GM18519 (cell line): ENCODE measurements at regions not wholly inside any gene's neighbourhood (a gene's known extent, or its start where the extent isn't known, plus 50 kb on each side); places are given as distances from the start of the nearest gene placed in this dataset.
"Not testable (repeated sequence)": the region's sequence is repeated elsewhere in the genome, so short reads cannot be mapped to it uniquely, and the experiment has no call there.

Experiments used
- ATAC-seq: cut with Tn5 transposase; IDR thresholded peaks from one replicate; pipeline ENCODE4 v1.9.1; 2021; ENCODE audit warnings: mild to moderate bottlenecking, moderate library complexity; ENCODE audit not compliant: unreplicated experiment, low FRiP score

- ATAC-seq: not testable (repeated sequence)
Measured at GRCh38 chr11:90972159-90972558, 749.3 kb upstream of the CHORDC1 start.

- no peak for ATAC-seq
Measured at GRCh38 chr11:90947930-90948329, 725.1 kb upstream of the CHORDC1 start.

GRCh38 chr11:90930252-90930651, 707.4 kb upstream of the CHORDC1 start:
- ATAC-seq: no peak

- ATAC-seq: no peak
Measured at GRCh38 chr11:90919332-90919731, 696.5 kb upstream of the CHORDC1 start.

- no peak for ATAC-seq
Measured at GRCh38 chr11:90916706-90917105, 693.9 kb upstream of the CHORDC1 start.

- ATAC-seq: no peak
Measured at GRCh38 chr11:90913131-90913668, 690.4 kb upstream of the CHORDC1 start.

GRCh38 chr11:90912631-90913030, 689.8 kb upstream of the CHORDC1 start:
- no peak for ATAC-seq

- ATAC-seq: no peak
Measured at GRCh38 chr11:90911192-90911591, 688.3 kb upstream of the CHORDC1 start.

GRCh38 chr11:90908074-90908473, 685.2 kb upstream of the CHORDC1 start:
- no peak for ATAC-seq

- ATAC-seq: no peak
Measured at GRCh38 chr11:90895850-90896249, 673.0 kb upstream of the CHORDC1 start.

GRCh38 chr11:90890347-90890746, 667.5 kb upstream of the CHORDC1 start:
- ATAC-seq: no peak

GRCh38 chr11:90884181-90884580, 661.3 kb upstream of the CHORDC1 start:
- no peak for ATAC-seq

GRCh38 chr11:90874986-90875385, 652.1 kb upstream of the CHORDC1 start:
- ATAC-seq: no peak

- no peak for ATAC-seq
Measured at GRCh38 chr11:90874281-90874680, 651.4 kb upstream of the CHORDC1 start.

GRCh38 chr11:90867416-90867815, 644.6 kb upstream of the CHORDC1 start:
- ATAC-seq: no peak

GRCh38 chr11:90856790-90857189, 633.9 kb upstream of the CHORDC1 start:
- no peak for ATAC-seq

- no peak for ATAC-seq
Measured at GRCh38 chr11:90855531-90855930, 632.7 kb upstream of the CHORDC1 start.

GRCh38 chr11:90851196-90851595, 628.3 kb upstream of the CHORDC1 start:
- ATAC-seq: no peak

- ATAC-seq: no peak
Measured at GRCh38 chr11:90849312-90849711, 626.5 kb upstream of the CHORDC1 start.

- no peak for ATAC-seq
Measured at GRCh38 chr11:90847268-90847886, 624.5 kb upstream of the CHORDC1 start.

GRCh38 chr11:90846628-90847027, 623.8 kb upstream of the CHORDC1 start:
- no peak for ATAC-seq

- ATAC-seq: no peak
Measured at GRCh38 chr11:90845799-90846198, 623.0 kb upstream of the CHORDC1 start.

- no peak for ATAC-seq
Measured at GRCh38 chr11:90845126-90845525, 622.3 kb upstream of the CHORDC1 start.
